Dendritic cell treated with granulocyte-macrophage colony-stimulating factor and Interleukin-4, amounts not matched to agents 40 ng/mL and 50 ng/mL, for 4 days (primary cell): ENCODE measurements at regions not wholly inside any gene's neighbourhood (a gene's known extent, or its start where the extent isn't known, plus 50 kb on each side); places are given as distances from the start of the nearest gene placed in this dataset.

Experiments used
- H3K27ac Mint-ChIP-seq: one replicate; pipeline ENCODE4 v1.8.0; 2022; ENCODE audit warnings: mild to moderate bottlenecking, mixed read lengths
- H3K27me3 Mint-ChIP-seq: one replicate; pipeline ENCODE4 v1.8.0; 2022; ENCODE audit warnings: mild to moderate bottlenecking, mixed read lengths
- H3K36me3 Mint-ChIP-seq: one replicate; pipeline ENCODE4 v1.8.0; 2022; ENCODE audit warnings: low read depth, mixed read lengths
- H3K4me1 Mint-ChIP-seq: one replicate; pipeline ENCODE4 v1.8.0; 2022; ENCODE audit warnings: low read depth, mixed read lengths
- H3K4me3 Mint-ChIP-seq: one replicate; pipeline ENCODE4 v1.8.0; 2022; ENCODE audit warnings: mild to moderate bottlenecking, moderate library complexity, mixed read lengths
- H3K9me3 Mint-ChIP-seq: one replicate; pipeline ENCODE4 v1.8.0; 2022; ENCODE audit warnings: mixed read lengths
- intact Hi-C: fragments of 100-400 bp; cut with micrococcal nuclease; formaldehyde crosslinking; loops from one replicate; pipeline ENCODE4 v1.15.0; 2022

GRCh38 chr18:30288662-30289414 is 753.7 kb downstream of the DSC3 start:
- no peaks in the 10 kb centered on the region for H3K36me3 Mint-ChIP-seq
- no peak overlapping the region for H3K27ac Mint-ChIP-seq
- intact Hi-C loops: no loop called here
- no peaks in the 10 kb centered on the region for H3K9me3 Mint-ChIP-seq
- no peaks in the 10 kb centered on the region for H3K27me3 Mint-ChIP-seq
- H3K4me1 Mint-ChIP-seq: no peaks in the 10 kb centered on the region
- no peak overlapping the region for H3K4me3 Mint-ChIP-seq

GRCh38 chr18:30280861-30281470 is 761.6 kb downstream of the DSC3 start:
- Mint-ChIP-seq H3K9me3 (no peaks in the 10 kb centered on the region), H3K4me1 (no peaks in the 10 kb centered on the region), H3K36me3 (no peaks in the 10 kb centered on the region), H3K27ac (no peak overlapping the region), H3K4me3 (no peak overlapping the region), H3K27me3 (no peaks in the 10 kb centered on the region)
- intact Hi-C loops: no loop called here

- no peak overlapping the region for H3K4me3 Mint-ChIP-seq
- H3K9me3 Mint-ChIP-seq: no peaks in the 10 kb centered on the region
- H3K4me1 Mint-ChIP-seq: no peaks in the 10 kb centered on the region
- intact Hi-C loops: no loop called here
- no peak overlapping the region for H3K27ac Mint-ChIP-seq
- no peaks in the 10 kb centered on the region for H3K27me3 Mint-ChIP-seq
- H3K36me3 Mint-ChIP-seq: no peaks in the 10 kb centered on the region
Measured at GRCh38 chr18:30280186-30280585, 762.4 kb downstream of the DSC3 start.

- H3K9me3 Mint-ChIP-seq: no peaks in the 10 kb centered on the region
- no peak overlapping the region for H3K27ac Mint-ChIP-seq
- intact Hi-C loops: no loop called here
- no peaks in the 10 kb centered on the region for H3K27me3 Mint-ChIP-seq
- H3K4me1 Mint-ChIP-seq: no peaks in the 10 kb centered on the region
- no peak overlapping the region for H3K4me3 Mint-ChIP-seq
- H3K36me3 Mint-ChIP-seq: no peaks in the 10 kb centered on the region
Measured at GRCh38 chr18:30277676-30278075, 764.9 kb downstream of the DSC3 start.

DNA sequence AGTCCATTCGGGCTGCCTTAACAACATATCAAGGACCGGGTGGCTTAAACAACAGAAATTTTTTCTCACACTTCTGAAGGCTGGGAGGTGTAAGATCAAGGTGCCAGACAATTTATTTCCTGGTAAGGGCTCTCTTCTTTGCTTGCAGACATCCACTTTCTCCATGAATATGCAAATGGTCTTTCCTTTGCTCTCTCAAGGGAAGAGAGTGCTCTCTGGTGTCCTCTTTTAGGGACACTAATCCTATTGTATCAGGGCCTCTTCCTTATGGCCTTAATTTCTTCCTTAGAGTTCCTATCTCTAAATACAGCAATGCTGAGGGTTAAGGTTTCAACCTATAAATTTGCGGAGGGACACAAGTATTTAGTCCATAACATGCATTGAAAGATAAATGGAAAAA is 770.8 kb downstream of the DSC3 start:
- H3K4me3 Mint-ChIP-seq: no peak overlapping the region
- intact Hi-C loops: no loop called here
- no peaks in the 10 kb centered on the region for H3K36me3 Mint-ChIP-seq

DNA sequence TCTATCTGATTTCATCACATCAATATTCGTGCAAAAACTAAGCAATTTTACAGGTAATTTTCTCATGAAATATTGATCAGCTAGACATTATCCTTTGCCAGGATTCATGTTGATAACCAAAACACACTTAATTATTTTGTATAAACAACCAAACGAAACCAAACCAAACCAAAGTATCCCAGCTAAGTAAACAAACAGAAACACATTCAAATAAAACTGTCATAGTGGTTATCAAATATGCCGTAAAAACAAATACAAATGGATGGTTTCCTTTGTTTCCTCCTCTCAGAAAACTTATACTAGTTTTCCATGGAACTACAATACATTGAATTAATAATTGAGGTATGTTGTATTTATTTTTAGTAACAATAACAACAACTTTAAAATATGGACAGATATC is 777.4 kb downstream of the DSC3 start:
- Mint-ChIP-seq H3K27me3 (no peaks in the 10 kb centered on the region), H3K4me3 (no peak overlapping the region), H3K27ac (no peak overlapping the region), H3K4me1 (no peaks in the 10 kb centered on the region), H3K9me3 (no peaks in the 10 kb centered on the region), H3K36me3 (no peaks in the 10 kb centered on the region)
- intact Hi-C loops: no loop called here

More for the DNA sequence above, 770.8 kb downstream of the DSC3 start:
- H3K27me3 Mint-ChIP-seq: no peaks in the 10 kb centered on the region
- no peaks in the 10 kb centered on the region for H3K9me3 Mint-ChIP-seq
- no peak overlapping the region for H3K27ac Mint-ChIP-seq
- no peaks in the 10 kb centered on the region for H3K4me1 Mint-ChIP-seq

GRCh38 chr18:30254331-30254730 is 788.2 kb downstream of the DSC3 start:
- H3K27me3 Mint-ChIP-seq: no peaks in the 10 kb centered on the region
- H3K4me1 Mint-ChIP-seq: no peaks in the 10 kb centered on the region
- no peaks in the 10 kb centered on the region for H3K36me3 Mint-ChIP-seq
- H3K9me3 Mint-ChIP-seq: no peaks in the 10 kb centered on the region
- intact Hi-C loops: no loop called here
- no peak overlapping the region for H3K4me3 Mint-ChIP-seq
- H3K27ac Mint-ChIP-seq: no peak overlapping the region

DNA sequence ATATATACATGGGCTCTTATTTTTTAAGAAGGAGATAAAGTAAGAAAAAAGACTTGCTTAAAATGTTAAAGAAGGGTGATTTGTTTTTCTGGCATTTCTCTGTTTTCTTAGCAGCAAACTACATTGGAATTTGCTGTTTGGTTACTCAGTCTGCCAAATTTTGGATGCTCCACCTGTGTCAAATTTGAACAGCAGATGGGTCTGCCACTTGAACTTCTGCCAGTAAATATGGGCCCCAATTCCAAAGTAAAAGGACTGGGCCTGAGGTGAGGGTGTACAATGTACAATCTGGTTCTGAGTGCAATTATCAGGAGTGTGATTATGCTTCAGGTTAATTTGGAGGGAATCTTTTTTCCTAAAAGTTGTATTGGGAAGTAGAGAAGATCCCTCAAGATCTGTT is 794.5 kb downstream of the DSC3 start:
- H3K27ac Mint-ChIP-seq: no peak overlapping the region
- peaks cover 8% of the 10 kb centered on the region for H3K9me3 Mint-ChIP-seq
- intact Hi-C loops: no loop called here
- no peaks in the 10 kb centered on the region for H3K4me1 Mint-ChIP-seq
- no peaks in the 10 kb centered on the region for H3K27me3 Mint-ChIP-seq
- H3K36me3 Mint-ChIP-seq: no peaks in the 10 kb centered on the region
- no peak overlapping the region for H3K4me3 Mint-ChIP-seq

DNA sequence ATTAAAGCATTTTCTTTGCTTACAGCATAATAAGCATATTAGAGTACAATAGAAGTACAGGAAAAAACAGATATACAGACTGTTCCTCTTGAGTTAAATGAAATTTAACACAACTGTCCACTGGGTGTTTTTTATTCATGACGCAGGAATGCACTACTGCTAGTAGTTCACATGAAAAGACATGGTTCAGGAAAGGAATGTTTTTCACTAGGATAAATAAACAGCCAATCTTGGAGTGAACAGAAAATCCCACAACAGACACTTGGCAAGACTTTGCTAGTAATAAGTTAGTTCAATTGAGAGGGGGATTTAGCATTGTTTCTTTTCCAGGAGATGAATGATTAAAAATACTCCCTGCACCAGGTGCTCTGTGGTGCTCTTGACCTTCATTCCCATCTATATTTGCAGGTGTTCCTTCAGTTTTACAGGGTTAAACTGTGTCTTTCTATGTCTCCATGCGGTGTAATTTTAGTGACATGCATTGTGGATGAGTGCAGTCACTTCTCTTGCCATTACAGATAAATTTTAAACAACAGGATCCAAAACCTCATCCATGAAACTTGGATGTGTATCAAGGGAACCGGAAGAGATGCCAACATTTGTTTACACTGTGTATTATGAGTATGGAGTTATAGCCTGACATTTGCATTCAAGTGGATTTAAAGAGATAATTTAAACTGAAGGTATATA is 796.6 kb downstream of the DSC3 start:
- no peaks in the 10 kb centered on the region for H3K36me3 Mint-ChIP-seq
- intact Hi-C loops: no loop called here
- H3K27ac Mint-ChIP-seq: no peak overlapping the region
- no peaks in the 10 kb centered on the region for H3K4me1 Mint-ChIP-seq
- H3K27me3 Mint-ChIP-seq: no peaks in the 10 kb centered on the region
- peaks cover 8% of the 10 kb centered on the region for H3K9me3 Mint-ChIP-seq
- H3K4me3 Mint-ChIP-seq: no peak overlapping the region

DNA sequence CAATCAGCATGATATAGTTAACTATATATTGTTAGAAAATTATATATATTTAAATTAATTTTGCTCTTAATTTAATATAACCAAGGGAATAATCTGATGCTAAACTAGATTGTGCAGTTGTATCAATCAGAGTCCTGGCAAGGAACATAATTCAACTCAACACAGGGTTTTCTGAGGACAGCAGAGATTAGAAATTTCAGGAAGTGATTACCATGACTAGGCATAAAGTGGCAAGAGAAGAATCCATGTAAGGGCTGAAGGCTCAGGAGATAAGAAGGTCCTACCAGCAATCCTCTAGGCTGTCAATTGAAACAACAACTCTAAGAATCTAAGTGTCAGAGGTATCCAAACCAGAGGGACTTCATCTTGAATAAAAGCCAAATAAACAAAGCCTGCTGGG is 807.8 kb downstream of the DSC3 start:
- intact Hi-C loops: no loop called here
- Mint-ChIP-seq H3K27me3 (no peaks in the 10 kb centered on the region), H3K4me1 (no peaks in the 10 kb centered on the region), H3K9me3 (peaks cover 8% of the 10 kb centered on the region), H3K36me3 (no peaks in the 10 kb centered on the region), H3K27ac (no peak overlapping the region), H3K4me3 (no peak overlapping the region)

GRCh38 chr18:30211112-30211511 is 831.4 kb downstream of the DSC3 start:
- H3K27ac Mint-ChIP-seq: no peak overlapping the region
- no peaks in the 10 kb centered on the region for H3K36me3 Mint-ChIP-seq
- intact Hi-C loops: no loop called here

DNA sequence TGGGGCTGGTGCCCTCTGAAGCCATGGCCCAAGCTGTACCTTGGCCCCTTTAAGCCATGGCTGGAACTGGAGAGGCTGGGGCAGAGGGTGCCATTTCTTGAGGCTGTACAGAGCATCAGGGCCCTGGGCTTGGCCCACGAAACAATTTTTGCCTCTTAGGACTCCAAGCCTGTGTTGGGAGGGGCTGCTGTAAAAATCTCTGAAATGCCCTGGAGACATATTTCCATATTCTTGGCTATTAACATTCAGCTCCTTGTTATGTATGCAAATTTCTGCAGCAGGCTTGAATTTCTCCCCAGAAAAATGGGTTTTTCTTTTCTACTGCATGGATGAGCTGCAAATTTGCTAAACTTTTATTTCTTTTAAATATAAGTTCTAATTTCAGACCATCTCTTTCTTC is 834.0 kb downstream of the DSC3 start:
- Mint-ChIP-seq H3K27me3 (no peaks in the 10 kb centered on the region), H3K9me3 (peaks cover 14% of the 10 kb centered on the region), H3K4me1 (no peaks in the 10 kb centered on the region), H3K4me3 (no peak overlapping the region), H3K36me3 (no peaks in the 10 kb centered on the region), H3K27ac (no peak overlapping the region)
- intact Hi-C loops: no loop called here

More at GRCh38 chr18:30211112-30211511, 831.4 kb downstream of the DSC3 start:
- Mint-ChIP-seq H3K27me3 (no peaks in the 10 kb centered on the region), H3K4me1 (no peaks in the 10 kb centered on the region), H3K9me3 (peaks cover 6% of the 10 kb centered on the region), H3K4me3 (no peak overlapping the region)

GRCh38 chr18:30192216-30192615 is 850.3 kb downstream of the DSC3 start:
- no peaks in the 10 kb centered on the region for H3K36me3 Mint-ChIP-seq
- peaks cover 51% of the 10 kb centered on the region for H3K9me3 Mint-ChIP-seq
- intact Hi-C loops: no loop called here
- H3K27ac Mint-ChIP-seq: no peak overlapping the region
- H3K27me3 Mint-ChIP-seq: no peaks in the 10 kb centered on the region
- H3K4me1 Mint-ChIP-seq: no peaks in the 10 kb centered on the region
- H3K4me3 Mint-ChIP-seq: no peak overlapping the region

DNA sequence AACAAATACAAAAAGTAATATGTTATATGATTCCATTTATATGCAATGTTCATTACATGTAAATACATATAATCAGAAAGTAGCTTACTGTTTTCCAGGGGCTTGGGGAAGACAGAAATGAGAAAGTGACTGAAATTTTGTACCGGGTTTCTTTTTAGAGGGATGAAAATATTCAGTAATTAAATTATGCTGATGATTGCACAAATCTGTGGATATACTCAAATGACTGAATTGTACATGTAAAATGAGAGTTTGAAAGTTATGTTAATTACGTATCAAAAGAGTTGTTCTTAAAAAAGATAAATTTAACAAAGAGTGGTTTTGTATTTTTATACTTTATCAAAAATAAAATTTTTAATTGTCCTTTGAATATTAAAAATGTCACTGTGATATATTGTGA is 856.3 kb downstream of the DSC3 start:
- H3K27ac Mint-ChIP-seq: no peak overlapping the region
- H3K27me3 Mint-ChIP-seq: no peaks in the 10 kb centered on the region
- H3K4me1 Mint-ChIP-seq: no peaks in the 10 kb centered on the region
- no peak overlapping the region for H3K4me3 Mint-ChIP-seq
- no peaks in the 10 kb centered on the region for H3K36me3 Mint-ChIP-seq
- intact Hi-C loops: no loop called here
- H3K9me3 Mint-ChIP-seq: peaks cover 20% of the 10 kb centered on the region
